ENCODE measurements at regions not wholly inside any gene's neighbourhood (a gene's known extent, or its start where the extent isn't known, plus 50 kb on each side); places are given as distances from the start of the nearest gene placed in this dataset.
"Not testable (repeated sequence)": the region's sequence is repeated elsewhere in the genome, so short reads cannot be mapped to it uniquely, and the experiment has no call there.

GRCh38 chr2:36169843-36170242, 185.7 kb upstream of the CRIM1 start:
- no peaks in the 10 kb centered on the region for H3K36me3 Mint-ChIP-seq (ENCODE audit: low read depth)
- no peak for TF ChIP-seq CTCF (IDR thresholded peaks at IDR 0.05)
- H3K27me3 Mint-ChIP-seq (ENCODE audit: low read depth): peaks cover 32% of the 10 kb centered on the region
- H3K27ac Mint-ChIP-seq (ENCODE audit: unreplicated experiment): no peak overlapping the region
- no peak overlapping the region for H3K4me3 Mint-ChIP-seq (ENCODE audit: unreplicated experiment)
- no peaks in the 10 kb centered on the region for H3K9me3 Mint-ChIP-seq (ENCODE audit: low read depth)
- H3K4me1 Mint-ChIP-seq (ENCODE audit: low read depth): no peaks in the 10 kb centered on the region
- DNase-seq (ENCODE audit: low spot score): no peak

GRCh38 chr2:36168115-36168514, 187.5 kb upstream of the CRIM1 start:
- Mint-ChIP-seq H3K4me1 (ENCODE audit: low read depth) (no peaks in the 10 kb centered on the region), H3K4me3 (ENCODE audit: unreplicated experiment) (no peak overlapping the region), H3K27ac (ENCODE audit: unreplicated experiment) (no peak overlapping the region), H3K27me3 (ENCODE audit: low read depth) (peaks cover 24% of the 10 kb centered on the region), H3K9me3 (ENCODE audit: low read depth) (no peaks in the 10 kb centered on the region), H3K36me3 (ENCODE audit: low read depth) (no peaks in the 10 kb centered on the region)
- DNase-seq (ENCODE audit: low spot score): no peak
- TF ChIP-seq CTCF (IDR thresholded peaks at IDR 0.05): no peak

GRCh38 chr2:36165132-36165531, 190.4 kb upstream of the CRIM1 start:
- Mint-ChIP-seq H3K27me3 (ENCODE audit: low read depth) (peaks cover 25% of the 10 kb centered on the region), H3K4me1 (ENCODE audit: low read depth) (no peaks in the 10 kb centered on the region), H3K9me3 (ENCODE audit: low read depth) (no peaks in the 10 kb centered on the region), H3K27ac (ENCODE audit: unreplicated experiment) (no peak overlapping the region), H3K4me3 (ENCODE audit: unreplicated experiment) (no peak overlapping the region), H3K36me3 (ENCODE audit: low read depth) (no peaks in the 10 kb centered on the region)
- DNase-seq (ENCODE audit: low spot score): no peak
- no peak for TF ChIP-seq CTCF (IDR thresholded peaks at IDR 0.05)

DNA sequence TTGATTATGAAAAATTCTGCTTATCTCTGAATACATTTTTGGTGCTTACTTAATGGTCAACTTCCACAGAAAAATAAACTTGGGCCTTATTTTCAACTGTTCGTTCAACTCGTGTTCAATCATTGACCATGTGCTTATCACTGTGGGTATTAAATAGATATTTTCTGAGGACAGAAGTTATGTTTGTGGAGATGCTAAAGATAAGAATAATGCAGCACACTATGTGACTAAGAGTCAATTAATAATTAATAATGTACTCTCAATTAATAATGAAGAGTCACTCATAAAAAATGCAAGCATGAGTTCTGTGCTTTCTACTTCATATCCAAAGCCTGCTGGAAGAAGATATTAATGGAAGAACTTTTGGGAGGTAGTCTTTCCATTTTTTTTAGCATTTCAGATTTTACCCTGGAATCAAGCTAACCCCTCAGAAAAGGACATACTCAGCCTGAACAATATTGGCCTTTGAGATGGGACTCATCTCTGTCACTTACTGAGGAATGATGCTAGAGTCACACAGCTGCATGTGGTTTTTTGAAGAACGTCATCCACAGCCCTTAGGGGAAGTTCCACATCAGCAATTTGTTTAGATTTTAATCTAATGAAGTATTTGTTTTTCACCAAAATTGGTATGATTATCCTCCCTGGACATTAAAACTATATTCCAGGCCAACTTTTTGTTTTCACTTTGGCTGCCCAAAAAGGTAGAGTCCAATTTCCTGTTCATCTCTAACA, 191.9 kb upstream of the CRIM1 start:
- H3K9me3 Mint-ChIP-seq (ENCODE audit: low read depth): no peaks in the 10 kb centered on the region
- TF ChIP-seq CTCF (IDR thresholded peaks at IDR 0.05): no peak
- H3K27ac Mint-ChIP-seq (ENCODE audit: unreplicated experiment): no peak overlapping the region

GRCh38 chr2:36157093-36157492, 198.5 kb upstream of the CRIM1 start:
- not testable (repeated sequence) for H3K36me3 Mint-ChIP-seq (ENCODE audit: low read depth); H3K4me1 Mint-ChIP-seq (ENCODE audit: low read depth); H3K9me3 Mint-ChIP-seq (ENCODE audit: low read depth); H3K27ac Mint-ChIP-seq (ENCODE audit: unreplicated experiment); H3K4me3 Mint-ChIP-seq (ENCODE audit: unreplicated experiment); H3K27me3 Mint-ChIP-seq (ENCODE audit: low read depth); DNase-seq (ENCODE audit: low spot score)

More for the DNA sequence above, 191.9 kb upstream of the CRIM1 start:
- DNase-seq (ENCODE audit: low spot score): no peak
- H3K36me3 Mint-ChIP-seq (ENCODE audit: low read depth): no peaks in the 10 kb centered on the region
- no peak overlapping the region for H3K4me3 Mint-ChIP-seq (ENCODE audit: unreplicated experiment)
- peaks cover 21% of the 10 kb centered on the region for H3K27me3 Mint-ChIP-seq (ENCODE audit: low read depth)
- H3K4me1 Mint-ChIP-seq (ENCODE audit: low read depth): no peaks in the 10 kb centered on the region
